ENCODE measurements at regions not wholly inside any gene's neighbourhood (a gene's known extent, or its start where the extent isn't known, plus 50 kb on each side); places are given as distances from the start of the nearest gene placed in this dataset.

- TF ChIP-seq, protein P1, sequence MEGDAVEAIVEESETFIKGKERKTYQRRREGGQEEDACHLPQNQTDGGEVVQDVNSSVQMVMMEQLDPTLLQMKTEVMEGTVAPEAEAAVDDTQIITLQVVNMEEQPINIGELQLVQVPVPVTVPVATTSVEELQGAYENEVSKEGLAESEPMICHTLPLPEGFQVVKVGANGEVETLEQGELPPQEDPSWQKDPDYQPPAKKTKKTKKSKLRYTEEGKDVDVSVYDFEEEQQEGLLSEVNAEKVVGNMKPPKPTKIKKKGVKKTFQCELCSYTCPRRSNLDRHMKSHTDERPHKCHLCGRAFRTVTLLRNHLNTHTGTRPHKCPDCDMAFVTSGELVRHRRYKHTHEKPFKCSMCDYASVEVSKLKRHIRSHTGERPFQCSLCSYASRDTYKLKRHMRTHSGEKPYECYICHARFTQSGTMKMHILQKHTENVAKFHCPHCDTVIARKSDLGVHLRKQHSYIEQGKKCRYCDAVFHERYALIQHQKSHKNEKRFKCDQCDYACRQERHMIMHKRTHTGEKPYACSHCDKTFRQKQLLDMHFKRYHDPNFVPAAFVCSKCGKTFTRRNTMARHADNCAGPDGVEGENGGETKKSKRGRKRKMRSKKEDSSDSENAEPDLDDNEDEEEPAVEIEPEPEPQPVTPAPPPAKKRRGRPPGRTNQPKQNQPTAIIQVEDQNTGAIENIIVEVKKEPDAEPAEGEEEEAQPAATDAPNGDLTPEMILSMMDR (IDR thresholded peaks at IDR 0.05) = no peak
- TF ChIP-seq POLR2A (IDR thresholded peaks at IDR 0.05) = no peak
Measured at GRCh38 chr3:40997711-40998519, 201.4 kb upstream of the CTNNB1 start.

Data from esophagus squamous epithelium (tissue), 4 donors.